ENCODE measurements at regions not wholly inside any gene's neighbourhood (a gene's known extent, or its start where the extent isn't known, plus 50 kb on each side); places are given as distances from the start of the nearest gene placed in this dataset.

DNA sequence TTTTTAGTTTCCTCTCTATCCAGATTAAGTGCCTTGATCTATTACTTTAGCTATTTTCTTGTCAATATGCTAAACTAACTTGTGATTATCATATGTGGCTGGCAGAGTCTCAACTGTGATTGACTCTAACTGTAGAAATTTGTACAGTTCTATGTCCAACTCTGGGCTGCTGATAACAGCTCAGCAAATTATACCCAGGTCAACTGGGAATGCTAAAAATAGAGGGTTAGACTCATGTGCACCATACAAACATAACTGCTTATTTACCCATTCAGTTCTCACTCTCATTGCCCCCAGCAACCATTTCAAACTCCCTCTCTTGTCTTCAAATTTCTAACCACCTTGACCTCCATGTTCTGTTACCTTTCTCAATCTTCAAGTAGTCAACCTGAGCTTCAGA, 576.9 kb downstream of the TDRD15 start:
- no peak for DNase-seq (ENCODE audit: low read depth)
- no peak overlapping the region for H3K4me3 ChIP-seq (ENCODE audit: low read length)
- TF ChIP-seq CTCF (conservative IDR thresholded peaks at IDR 0.05; ENCODE audit: low read length): no peak

GRCh38 chr2:21710031-21710430, 586.3 kb downstream of the TDRD15 start:
- TF ChIP-seq CTCF (conservative IDR thresholded peaks at IDR 0.05; ENCODE audit: low read length): no peak
- no peak overlapping the region for H3K4me3 ChIP-seq (ENCODE audit: low read length)
- DNase-seq (ENCODE audit: low read depth): no peak

- no peak for DNase-seq (ENCODE audit: low read depth)
- H3K4me3 ChIP-seq (ENCODE audit: low read length): no peak overlapping the region
- TF ChIP-seq CTCF (conservative IDR thresholded peaks at IDR 0.05; ENCODE audit: low read length): no peak
These were observed 586.7 kb downstream of the TDRD15 start for GRCh38 chr2:21710496-21710895.

DNA sequence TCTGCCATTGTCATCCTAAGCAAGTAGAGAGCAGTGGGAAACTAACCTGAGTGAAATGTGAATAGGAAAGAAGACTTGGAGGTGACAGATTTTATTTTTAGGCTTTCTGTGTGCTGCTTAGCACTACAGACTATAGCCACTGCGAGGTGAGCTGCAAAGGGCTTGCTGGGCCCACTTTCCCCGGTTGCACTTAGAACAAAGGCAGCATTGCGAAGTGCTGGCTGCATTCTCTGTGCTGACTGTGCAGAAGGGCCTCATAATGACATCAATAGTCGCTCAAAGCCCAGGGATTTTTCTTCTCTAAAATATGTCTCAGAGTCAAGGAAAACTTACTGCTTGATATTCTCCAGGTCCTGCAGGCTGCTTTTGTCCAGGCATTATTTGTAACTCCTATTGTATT, 592.1 kb downstream of the TDRD15 start:
- no peak for DNase-seq (ENCODE audit: low read depth)

GRCh38 chr2:21727101-21727500, 603.3 kb downstream of the TDRD15 start:
- no peak overlapping the region for H3K4me3 ChIP-seq (ENCODE audit: low read length)
- TF ChIP-seq CTCF (conservative IDR thresholded peaks at IDR 0.05; ENCODE audit: low read length): no peak
- no peak for DNase-seq (ENCODE audit: low read depth)

More for the DNA sequence above, 592.1 kb downstream of the TDRD15 start:
- no peak overlapping the region for H3K4me3 ChIP-seq (ENCODE audit: low read length)
- no peak for TF ChIP-seq CTCF (conservative IDR thresholded peaks at IDR 0.05; ENCODE audit: low read length)

DNA sequence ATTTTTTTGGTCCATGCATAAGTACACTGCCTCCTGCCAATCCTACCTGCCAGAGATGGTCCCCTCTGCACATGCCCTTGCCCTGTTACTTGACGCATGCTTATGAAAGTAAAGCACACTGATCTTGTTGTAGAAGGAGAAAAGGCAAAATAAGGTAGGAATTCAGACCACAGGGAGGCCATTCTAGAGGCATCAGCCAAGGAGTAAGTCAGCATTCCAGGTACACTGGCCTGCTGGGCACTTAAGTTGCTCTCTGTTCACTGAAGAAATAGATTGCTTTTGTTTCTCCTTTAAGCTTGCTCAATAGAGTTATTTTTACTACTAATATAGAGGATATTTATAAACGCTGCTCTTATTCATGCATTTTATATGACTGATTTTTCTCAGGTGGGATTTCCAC, 604.4 kb downstream of the TDRD15 start:
- TF ChIP-seq CTCF (conservative IDR thresholded peaks at IDR 0.05; ENCODE audit: low read length): no peak
- H3K4me3 ChIP-seq (ENCODE audit: low read length): no peak overlapping the region
- no peak for DNase-seq (ENCODE audit: low read depth)

DNA sequence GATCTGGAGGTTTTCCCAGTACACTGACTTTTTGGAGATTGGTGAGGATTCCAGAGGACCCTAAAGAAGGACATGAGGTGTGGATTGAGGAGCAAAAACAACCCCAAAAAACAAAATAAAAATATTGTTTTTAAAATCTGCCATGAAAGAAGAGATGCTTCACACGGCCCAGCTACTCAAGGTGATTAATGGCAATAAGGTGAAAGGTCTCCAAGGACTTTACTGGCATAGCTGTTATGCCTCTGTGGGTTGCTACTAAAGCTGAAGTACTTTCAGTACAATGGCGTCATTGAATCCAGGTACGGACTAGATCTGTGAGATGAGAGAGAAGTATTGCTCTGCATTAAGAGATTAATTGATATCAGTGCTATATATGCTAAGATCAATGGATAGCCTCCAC, 606.4 kb downstream of the TDRD15 start:
- TF ChIP-seq CTCF (conservative IDR thresholded peaks at IDR 0.05; ENCODE audit: low read length): no peak
- DNase-seq (ENCODE audit: low read depth): no peak
- no peak overlapping the region for H3K4me3 ChIP-seq (ENCODE audit: low read length)

Measured in AG10803 (cell line).